Fibroblast of lung (primary cell): ENCODE measurements at regions not wholly inside any gene's neighbourhood (a gene's known extent, or its start where the extent isn't known, plus 50 kb on each side); places are given as distances from the start of the nearest gene placed in this dataset.

Source experiments
- EZH2 ChIP-seq: IDR thresholded peaks from 2 replicates; pipeline ENCODE4 v1.5.1; 2012; ENCODE audit warnings: low read length, control low read depth, mild to moderate bottlenecking; ENCODE audit errors: missing control alignments
- TF ChIP-seq, protein P1 (sequence below), 2 donors: IDR thresholded peaks in 1 of 2; conservative IDR thresholded peaks in 1 of 2; 1 replicate in 1 of 2; 2 replicates in 1 of 2; pipeline ENCODE4 v1.5.1; 2011 to 2012; ENCODE audit warnings: low read length in 2 of 2, control low read depth in 1 of 2, inconsistent platforms in 1 of 2, low read depth in 1 of 2, mild to moderate bottlenecking in 1 of 2

- no peak for TF ChIP-seq EZH2
- TF ChIP-seq, protein P1, sequence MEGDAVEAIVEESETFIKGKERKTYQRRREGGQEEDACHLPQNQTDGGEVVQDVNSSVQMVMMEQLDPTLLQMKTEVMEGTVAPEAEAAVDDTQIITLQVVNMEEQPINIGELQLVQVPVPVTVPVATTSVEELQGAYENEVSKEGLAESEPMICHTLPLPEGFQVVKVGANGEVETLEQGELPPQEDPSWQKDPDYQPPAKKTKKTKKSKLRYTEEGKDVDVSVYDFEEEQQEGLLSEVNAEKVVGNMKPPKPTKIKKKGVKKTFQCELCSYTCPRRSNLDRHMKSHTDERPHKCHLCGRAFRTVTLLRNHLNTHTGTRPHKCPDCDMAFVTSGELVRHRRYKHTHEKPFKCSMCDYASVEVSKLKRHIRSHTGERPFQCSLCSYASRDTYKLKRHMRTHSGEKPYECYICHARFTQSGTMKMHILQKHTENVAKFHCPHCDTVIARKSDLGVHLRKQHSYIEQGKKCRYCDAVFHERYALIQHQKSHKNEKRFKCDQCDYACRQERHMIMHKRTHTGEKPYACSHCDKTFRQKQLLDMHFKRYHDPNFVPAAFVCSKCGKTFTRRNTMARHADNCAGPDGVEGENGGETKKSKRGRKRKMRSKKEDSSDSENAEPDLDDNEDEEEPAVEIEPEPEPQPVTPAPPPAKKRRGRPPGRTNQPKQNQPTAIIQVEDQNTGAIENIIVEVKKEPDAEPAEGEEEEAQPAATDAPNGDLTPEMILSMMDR (conservative IDR thresholded peaks at IDR 0.05 in 1 of 2, IDR thresholded peaks at IDR 0.05 in 1 of 2; ENCODE audit: low read depth in 1 of 2, low read length in 2 of 2), result no peak
Observed at GRCh38 chr10:111158595-111158994, 81.8 kb downstream of the ADRA2A start.
